ENCODE measurements at regions not wholly inside any gene's neighbourhood (a gene's known extent, or its start where the extent isn't known, plus 50 kb on each side); places are given as distances from the start of the nearest gene placed in this dataset.

DNA sequence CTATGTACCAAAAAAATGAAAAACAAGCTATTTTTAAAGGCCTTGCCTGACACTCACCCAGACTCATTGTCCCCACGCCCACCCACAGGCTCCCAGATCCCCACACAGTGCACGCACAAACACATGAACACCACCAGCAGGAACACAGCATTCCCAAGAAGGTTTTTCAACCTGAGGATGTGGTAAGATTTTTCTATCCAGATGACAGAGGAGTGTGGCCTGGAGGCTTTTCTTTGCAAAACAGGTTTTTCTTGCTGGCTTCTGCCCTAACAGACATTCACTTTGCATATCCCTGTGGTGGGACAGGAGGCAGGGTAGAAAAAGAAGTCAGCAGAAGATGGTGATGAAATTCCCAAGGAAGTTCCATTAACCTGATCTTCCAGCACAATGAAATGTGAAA is 97.8 kb downstream of the KLF12 start:
- ChIA-PET CTCF (ENCODE audit: unreplicated experiment) (no interaction called here), POLR2A (interaction anchor here (0.7 to 1.5 kb wide), 7 partner anchors 9 to 98 kb away, joined by 3 to 4 read pairs (median 3); no protein-coding TSS in a partner anchor)
- Histone ChIP-seq H3K36me3 (ENCODE audit: insufficient read depth, low read length) (peaks cover 14% of the 10 kb centered on the region; the same call in 1 of the 2 replicates), H3K27ac (ENCODE audit: low read depth, low read length, poor library complexity, severe bottlenecking) (no peak overlapping the region), H3K4me2 (ENCODE audit: low read length) (no peak overlapping the region), H3K9me2 (ENCODE audit: insufficient read depth, low read length) (no peaks in the 10 kb centered on the region), H2AFZ (ENCODE audit: low read length) (no peak overlapping the region), H3K4me1 (ENCODE audit: insufficient read depth, low read length, poor library complexity, severe bottlenecking) (peaks cover 24% of the 10 kb centered on the region), H3K4me3 (ENCODE audit: low read depth, low read length, poor library complexity, severe bottlenecking) (no peak overlapping the region), H3K9me3 (ENCODE audit: low read length) (no peaks in the 10 kb centered on the region), H3K79me2 (ENCODE audit: insufficient read depth, low read depth, low read length) (peaks cover 25% of the 10 kb centered on the region; the same call in 1 of the 2 replicates), H4K20me1 (ENCODE audit: insufficient read depth, low read length) (no peaks in the 10 kb centered on the region)
- no peak for DNase-seq (ENCODE audit: low spot score)
- TF ChIP-seq EZH2phosphoT487 (IDR thresholded peaks at IDR 0.05; ENCODE audit: borderline replicate concordance, low read depth, low read length) (no peak), CTCF (conservative IDR thresholded peaks at IDR 0.05; ENCODE audit: low read length) (no peak)
- intact Hi-C loops (cut with micrococcal nuclease; ENCODE audit: unreplicated experiment): loop anchor here (10.0 kb wide), 1 partner anchor 272 kb away; no protein-coding TSS in a partner anchor
- no TSS peak for BruUV-seq (replicated peaks)

- Histone ChIP-seq H3K9me2 (ENCODE audit: insufficient read depth, low read length) (no peaks in the 10 kb centered on the region), H2AFZ (ENCODE audit: low read length) (no peak overlapping the region), H3K27ac (ENCODE audit: low read depth, low read length, poor library complexity, severe bottlenecking) (no peak overlapping the region), H3K4me3 (ENCODE audit: low read depth, low read length, poor library complexity, severe bottlenecking) (no peak overlapping the region), H3K4me1 (ENCODE audit: insufficient read depth, low read length, poor library complexity, severe bottlenecking) (peaks cover 24% of the 10 kb centered on the region), H4K20me1 (ENCODE audit: insufficient read depth, low read length) (no peaks in the 10 kb centered on the region), H3K4me2 (ENCODE audit: low read length) (no peak overlapping the region), H3K79me2 (ENCODE audit: insufficient read depth, low read depth, low read length) (peaks cover 25% of the 10 kb centered on the region; the same call in 1 of the 2 replicates), H3K36me3 (ENCODE audit: insufficient read depth, low read length) (peaks cover 14% of the 10 kb centered on the region; the same call in 1 of the 2 replicates), H3K9me3 (ENCODE audit: low read length) (no peaks in the 10 kb centered on the region)
- TF ChIP-seq CTCF (conservative IDR thresholded peaks at IDR 0.05; ENCODE audit: low read length): no peak
- TF ChIP-seq EZH2phosphoT487 (IDR thresholded peaks at IDR 0.05; ENCODE audit: borderline replicate concordance, low read depth, low read length): no peak
- POLR2A ChIA-PET: interaction anchor here (0.7 to 1.6 kb wide), 8 partner anchors 9 to 97 kb away, joined by 3 to 8 read pairs (median 3); no protein-coding TSS in a partner anchor
- CTCF ChIA-PET (ENCODE audit: unreplicated experiment): no interaction called here
- BruUV-seq (replicated peaks): no TSS peak
- no peak for DNase-seq (ENCODE audit: low spot score)
- intact Hi-C loops (cut with micrococcal nuclease; ENCODE audit: unreplicated experiment): loop anchor here (10.0 kb wide), 1 partner anchor 271 kb away; no protein-coding TSS in a partner anchor
These were observed 98.3 kb downstream of the KLF12 start for GRCh38 chr13:74035896-74036295.

DNA sequence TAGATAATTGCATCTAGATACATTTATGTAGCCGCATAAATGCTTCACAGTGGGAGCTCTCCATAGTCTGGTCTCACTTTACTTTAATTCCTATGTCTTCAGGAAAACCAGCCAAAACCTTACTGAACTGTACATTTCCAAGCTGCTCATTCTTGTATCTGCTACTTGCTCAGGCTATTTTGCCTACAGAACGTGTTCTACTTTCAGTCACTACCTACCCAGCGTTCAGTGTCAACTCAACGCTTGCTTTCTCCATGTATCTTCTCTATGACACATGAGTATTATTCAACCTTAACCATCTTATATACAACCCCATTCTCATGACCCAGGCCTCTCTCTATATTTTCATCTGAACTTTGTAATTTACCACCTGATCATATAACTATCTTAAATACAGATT is 101.9 kb downstream of the KLF12 start:
- H3K27ac ChIP-seq (ENCODE audit: low read depth, low read length, poor library complexity, severe bottlenecking): no peak overlapping the region
- H4K20me1 ChIP-seq (ENCODE audit: insufficient read depth, low read length): no peaks in the 10 kb centered on the region
- peaks cover 30% of the 10 kb centered on the region for H3K4me1 ChIP-seq (ENCODE audit: insufficient read depth, low read length, poor library complexity, severe bottlenecking)
- H3K4me2 ChIP-seq (ENCODE audit: low read length): no peak overlapping the region
- no peak overlapping the region for H2AFZ ChIP-seq (ENCODE audit: low read length)
- DNase-seq (ENCODE audit: low spot score): no peak
- intact Hi-C loops (cut with micrococcal nuclease; ENCODE audit: unreplicated experiment): loop anchor here (10.0 kb wide), 1 partner anchor 268 kb away; no protein-coding TSS in a partner anchor
- H3K79me2 ChIP-seq (ENCODE audit: insufficient read depth, low read depth, low read length): peaks cover 15% of the 10 kb centered on the region; the same call in 1 of the 2 replicates
- no TSS peak for BruUV-seq (replicated peaks)
- CTCF ChIA-PET (ENCODE audit: unreplicated experiment): no interaction called here
- no peaks in the 10 kb centered on the region for H3K9me3 ChIP-seq (ENCODE audit: low read length)
- no peak overlapping the region for H3K4me3 ChIP-seq (ENCODE audit: low read depth, low read length, poor library complexity, severe bottlenecking)
- H3K9me2 ChIP-seq (ENCODE audit: insufficient read depth, low read length): no peaks in the 10 kb centered on the region
- TF ChIP-seq EZH2phosphoT487 (IDR thresholded peaks at IDR 0.05; ENCODE audit: borderline replicate concordance, low read depth, low read length): no peak
- no peak for TF ChIP-seq CTCF (conservative IDR thresholded peaks at IDR 0.05; ENCODE audit: low read length)
- POLR2A ChIA-PET: interaction anchor here (0.7 to 1.1 kb wide), 4 partner anchors 9 to 120 kb away, joined by 3 to 5 read pairs (median 3); no protein-coding TSS in a partner anchor
- peaks cover 11% of the 10 kb centered on the region; the same call in 1 of the 2 replicates for H3K36me3 ChIP-seq (ENCODE audit: insufficient read depth, low read length)
